NCI-H748 treated with DMSO at 0.1 percent for 48 hours (cell line): ENCODE measurements at regions not wholly inside any gene's neighbourhood (a gene's known extent, or its start where the extent isn't known, plus 50 kb on each side); places are given as distances from the start of the nearest gene placed in this dataset.
"Not testable (repeated sequence)": the region's sequence is repeated elsewhere in the genome, so short reads cannot be mapped to it uniquely, and the experiment has no call there.

ENCODE experiments used
- DNase-seq: peaks from one replicate; lab custom pipeline; 2025; lab: John Stamatoyannopoulos, UW

DNA sequence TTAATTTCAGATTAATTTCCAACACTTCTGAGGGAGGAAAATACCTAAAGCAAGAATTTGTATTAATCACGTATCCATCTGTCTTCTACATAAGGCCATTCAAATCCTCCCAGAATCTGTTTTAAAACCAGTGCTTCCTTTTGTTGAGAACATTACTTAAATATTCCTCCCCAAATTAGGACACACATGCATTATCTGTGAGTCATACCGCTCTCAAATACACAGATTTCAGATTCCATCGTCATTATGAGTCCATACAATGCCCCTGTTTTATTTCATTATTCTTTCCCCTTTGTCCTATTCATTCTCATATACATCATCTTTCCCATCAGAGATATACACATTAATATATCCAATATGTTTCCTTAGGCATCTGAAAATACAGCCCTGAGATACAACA lies 57.3 kb upstream of the PRSS12 start:
- DNase-seq: no peak

DNA sequence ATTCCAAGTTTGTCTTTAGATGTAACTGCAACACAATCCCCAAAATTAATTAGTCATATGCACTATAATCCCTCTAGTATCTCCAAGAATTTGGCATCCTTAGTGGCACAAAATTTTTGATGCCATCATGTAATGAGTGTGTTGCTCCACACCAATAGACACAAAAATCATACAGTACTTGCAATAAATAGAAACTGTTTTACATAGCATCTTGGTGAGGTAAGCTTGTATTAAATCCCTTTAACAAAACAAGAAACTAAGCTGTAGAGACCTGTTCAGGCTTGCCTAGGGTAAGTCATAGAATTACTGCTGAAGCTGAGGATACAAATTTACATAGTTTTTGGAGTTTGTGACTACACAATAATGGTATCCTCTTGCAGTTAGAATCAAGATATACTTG lies 64.5 kb upstream of the PRSS12 start:
- DNase-seq: no peak

DNA sequence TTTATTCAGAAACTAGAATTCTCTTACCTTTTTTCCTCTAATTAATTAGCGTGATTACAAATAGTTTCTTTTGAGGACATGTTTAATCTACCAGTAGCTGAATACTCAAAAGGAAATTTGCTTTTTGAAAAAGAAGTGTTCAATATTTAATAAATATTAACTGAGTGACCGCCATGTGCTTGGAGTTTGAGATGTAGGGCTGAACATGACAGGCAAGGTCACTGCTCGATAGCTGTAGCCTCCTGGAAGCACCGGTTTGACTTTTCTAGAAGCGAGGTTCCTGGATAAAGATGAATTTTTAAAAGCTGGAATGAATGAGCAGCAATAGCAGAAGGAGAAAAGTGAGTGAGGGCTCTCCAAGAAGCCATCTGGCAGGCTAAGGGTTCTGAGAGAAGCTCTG lies 65.0 kb upstream of the PRSS12 start:
- not testable (repeated sequence) for DNase-seq

DNA sequence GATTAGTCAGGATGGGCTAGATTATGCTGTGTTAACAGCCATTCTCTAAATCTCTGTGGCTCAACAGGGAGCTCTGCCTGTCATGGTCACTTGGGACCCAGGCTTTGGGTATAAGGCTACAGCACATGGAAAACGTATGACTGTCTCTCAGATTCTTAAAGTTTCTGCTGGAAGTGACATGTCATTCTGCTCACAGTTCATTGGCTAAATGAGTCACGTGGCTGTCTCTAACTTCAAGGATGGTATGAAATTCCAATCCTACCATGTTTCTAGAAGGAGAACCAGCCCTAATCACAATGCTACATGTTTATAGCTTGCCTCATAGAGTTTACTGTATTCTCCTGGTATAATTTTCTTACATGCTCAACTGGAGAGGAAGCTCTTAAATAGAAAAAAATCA lies 65.6 kb upstream of the PRSS12 start:
- DNase-seq: not testable (repeated sequence)

DNA sequence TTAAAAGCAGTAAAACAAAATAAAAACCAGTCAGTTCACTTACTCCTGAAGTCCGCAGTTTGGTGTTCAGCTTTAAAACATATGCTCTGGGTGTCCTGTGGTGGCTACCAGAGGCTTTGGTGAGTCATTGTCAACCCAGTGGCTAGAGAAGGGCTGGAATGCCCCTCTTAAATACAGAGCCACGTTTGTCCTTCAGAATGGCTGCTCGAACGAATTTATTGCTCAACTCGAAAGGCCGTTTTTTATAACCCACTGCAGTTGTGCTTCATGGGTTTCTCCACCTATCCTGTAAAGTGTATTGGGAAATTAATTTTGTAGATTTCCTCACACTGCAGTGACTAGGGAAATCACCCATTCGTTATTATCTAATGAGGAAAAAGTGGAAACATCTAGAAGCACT lies 66.8 kb upstream of the PRSS12 start:
- DNase-seq: not testable (repeated sequence)

DNA sequence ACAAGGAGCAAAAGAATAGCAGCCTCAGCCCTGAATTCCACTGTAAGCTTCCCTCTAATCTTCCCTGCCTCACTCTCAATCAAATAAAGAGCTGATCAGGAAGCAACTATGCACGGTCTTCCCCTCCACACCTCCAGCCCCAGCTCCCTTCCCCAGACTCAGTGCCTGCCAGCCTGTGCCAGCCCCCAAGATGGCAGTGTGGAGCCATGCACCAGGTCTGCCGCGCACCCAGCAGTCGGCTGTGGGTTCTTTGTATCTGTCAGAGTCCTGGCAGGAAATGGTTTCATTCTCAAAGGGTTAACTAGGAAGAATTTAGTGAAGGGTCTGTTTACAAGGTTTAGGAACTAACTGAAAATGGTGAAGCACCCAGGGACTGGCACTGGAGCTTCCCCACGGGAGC lies 71.3 kb upstream of the PRSS12 start:
- DNase-seq: not testable (repeated sequence)

DNA sequence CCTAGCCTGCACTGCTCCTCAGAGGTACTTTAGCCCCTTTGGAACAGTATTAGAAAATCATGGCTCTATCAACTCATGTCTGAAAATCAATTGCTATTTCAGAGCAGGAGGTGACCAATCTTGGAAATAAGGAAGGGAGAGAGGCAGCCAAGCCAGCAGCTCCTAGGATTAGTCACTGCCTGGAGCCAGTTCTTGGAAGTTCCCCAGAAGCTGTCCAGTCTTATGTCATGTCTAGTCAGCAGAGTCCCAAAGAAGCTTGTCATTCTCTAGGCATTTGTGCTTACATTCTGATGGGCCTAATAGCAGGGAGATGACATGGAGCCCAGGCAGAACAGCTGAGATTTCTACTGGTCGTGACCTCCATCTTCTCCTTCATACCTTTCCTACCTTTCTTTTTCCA lies 76.1 kb upstream of the PRSS12 start:
- DNase-seq: not testable (repeated sequence)

DNA sequence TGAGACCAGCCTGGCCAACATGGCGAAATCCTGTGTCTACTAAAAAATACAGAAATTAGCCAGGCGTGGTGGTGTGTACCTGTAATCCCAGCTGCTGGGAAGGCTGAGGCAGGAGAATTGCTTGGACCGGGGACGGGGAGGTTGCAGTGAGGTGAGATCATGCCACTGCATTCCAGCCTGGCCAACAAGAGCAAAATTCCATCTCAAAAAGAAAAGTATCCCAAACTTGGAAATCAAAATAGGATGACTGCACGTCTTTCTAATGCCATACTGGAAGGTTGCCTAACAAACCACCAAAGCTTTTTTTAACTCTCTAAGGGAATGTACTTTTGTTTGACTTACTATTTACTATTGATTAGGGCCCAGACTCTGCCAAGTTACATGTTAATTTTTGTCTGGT lies 79.6 kb upstream of the PRSS12 start:
- not testable (repeated sequence) for DNase-seq

DNA sequence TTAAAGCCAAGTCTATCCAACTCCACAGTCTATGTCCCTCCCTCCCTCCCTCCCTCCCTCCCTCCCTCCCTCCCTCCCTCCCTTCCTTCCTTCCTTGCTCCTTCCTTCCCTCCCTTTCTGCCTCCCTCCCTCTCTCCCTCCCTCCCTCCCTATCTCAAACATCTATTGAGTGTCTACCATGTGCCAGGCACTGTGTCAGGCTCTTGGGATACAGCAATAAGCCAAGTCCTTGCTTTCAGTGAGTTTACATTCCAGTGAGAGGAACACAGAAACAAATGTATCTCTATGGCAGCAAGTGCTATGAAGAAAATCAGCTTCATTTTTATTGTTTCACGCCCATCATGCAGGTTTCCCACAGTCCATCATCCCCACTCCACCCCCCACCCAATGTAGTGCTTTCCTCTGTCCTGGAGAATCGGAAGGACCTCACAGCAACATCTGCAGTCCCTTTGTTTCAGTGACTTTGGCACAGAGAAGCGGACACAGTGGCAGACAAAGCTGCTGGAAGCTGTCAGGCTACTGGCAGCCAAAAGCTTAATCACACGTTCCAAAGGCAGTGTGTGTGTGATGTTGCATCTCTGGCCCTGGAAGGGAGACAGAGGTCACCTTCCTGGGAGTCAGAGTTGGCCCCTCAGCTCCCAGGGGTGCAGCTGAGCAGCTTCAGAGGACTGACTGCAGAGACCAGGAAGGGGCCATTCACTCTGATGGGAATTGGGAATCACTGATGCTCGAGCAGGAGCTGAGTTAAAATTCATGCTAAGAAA lies 81.0 kb upstream of the PRSS12 start:
- not testable (repeated sequence) for DNase-seq

DNA sequence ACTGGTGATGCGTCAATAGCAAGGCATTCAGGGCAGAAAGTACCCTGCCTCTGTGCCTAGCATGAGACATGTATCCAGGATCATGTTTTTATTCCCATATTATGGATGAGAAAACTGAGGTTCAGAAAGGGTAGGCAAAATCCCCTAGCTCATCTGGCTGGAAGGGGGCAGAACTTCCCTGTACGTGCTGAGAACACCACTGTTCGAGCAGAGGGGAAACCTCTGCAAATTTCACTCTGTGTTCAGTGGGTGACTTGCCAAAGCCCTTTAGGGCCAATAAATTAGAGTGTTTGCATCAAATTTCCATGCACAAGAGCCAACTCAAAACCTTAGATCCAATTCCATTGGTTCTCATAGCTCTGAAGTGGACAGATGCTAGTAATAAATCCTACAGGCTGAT lies 82.6 kb upstream of the PRSS12 start:
- DNase-seq: not testable (repeated sequence)

DNA sequence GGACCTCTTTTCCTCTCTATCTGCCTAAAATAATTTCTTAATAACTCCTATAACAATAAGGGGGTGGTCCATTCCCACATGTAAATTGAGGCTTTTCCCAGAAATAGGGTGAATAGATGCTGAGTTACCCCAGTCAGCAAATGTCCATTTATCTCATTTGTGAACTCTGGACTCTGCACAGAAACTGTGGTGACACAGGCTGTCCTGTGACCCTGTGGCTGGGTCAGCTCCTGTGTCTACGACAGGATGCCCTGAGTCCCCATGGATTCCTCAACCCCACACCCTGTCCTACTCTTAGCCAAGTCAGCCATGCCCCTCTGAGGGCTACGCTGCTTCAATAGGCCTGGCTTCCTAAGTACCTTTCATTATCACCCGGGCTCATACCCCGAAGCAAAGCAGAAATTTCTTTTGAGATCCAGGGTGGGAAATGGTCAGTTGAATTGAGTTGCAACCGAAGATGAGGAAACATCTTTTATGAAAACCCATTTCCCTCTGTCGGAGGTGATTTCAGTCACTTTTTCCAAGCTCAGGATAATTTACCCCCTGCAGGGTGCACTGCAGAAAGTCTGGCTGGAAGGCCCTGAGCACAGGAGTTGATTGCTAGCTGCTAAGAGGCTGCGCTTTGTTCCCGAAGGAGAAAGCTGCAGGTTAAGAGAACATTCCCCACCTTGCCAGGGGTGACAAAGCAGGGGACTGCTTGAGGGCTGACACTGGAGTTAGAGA lies 89.5 kb upstream of the PRSS12 start:
- not testable (repeated sequence) for DNase-seq

DNA sequence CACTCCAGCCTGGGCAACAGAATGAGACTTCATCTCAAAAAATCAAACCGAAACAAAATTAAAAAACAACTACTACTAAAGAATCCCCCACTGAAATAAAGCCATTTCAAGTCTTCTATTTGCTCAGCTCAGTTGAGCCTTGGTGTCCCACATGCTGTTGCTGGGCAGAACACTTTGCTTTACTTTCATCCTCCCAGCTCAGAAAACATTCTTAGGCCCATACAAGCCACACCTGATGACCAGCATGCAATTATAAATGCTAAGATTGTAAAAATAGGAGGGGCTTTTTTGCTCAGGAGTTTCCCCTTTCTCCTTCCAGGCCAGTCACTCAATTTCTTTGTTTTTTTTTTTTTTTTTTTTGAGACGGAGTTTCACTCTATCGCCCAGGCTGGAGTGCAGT lies 94.6 kb upstream of the PRSS12 start:
- DNase-seq: not testable (repeated sequence)

DNA sequence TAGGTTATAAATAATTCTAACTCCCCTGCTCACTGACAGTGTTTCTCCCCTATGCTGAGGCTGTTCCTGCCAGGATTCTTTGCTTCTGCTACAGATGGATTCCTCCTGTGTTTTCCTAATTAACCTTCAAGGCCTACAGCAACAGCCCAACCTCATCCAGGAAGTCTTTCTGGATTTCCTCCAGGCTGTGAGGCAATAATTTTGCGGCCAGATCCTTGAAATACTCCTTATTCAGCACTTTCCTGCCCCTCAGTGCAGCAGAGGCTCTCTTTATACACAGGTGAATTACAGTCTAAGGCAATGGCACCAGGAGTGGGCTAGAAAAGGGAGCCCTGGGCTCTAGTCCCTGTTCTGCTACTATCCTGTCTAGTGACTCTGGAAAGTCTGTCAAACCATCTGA lies 102.1 kb upstream of the PRSS12 start:
- DNase-seq: not testable (repeated sequence)

DNA sequence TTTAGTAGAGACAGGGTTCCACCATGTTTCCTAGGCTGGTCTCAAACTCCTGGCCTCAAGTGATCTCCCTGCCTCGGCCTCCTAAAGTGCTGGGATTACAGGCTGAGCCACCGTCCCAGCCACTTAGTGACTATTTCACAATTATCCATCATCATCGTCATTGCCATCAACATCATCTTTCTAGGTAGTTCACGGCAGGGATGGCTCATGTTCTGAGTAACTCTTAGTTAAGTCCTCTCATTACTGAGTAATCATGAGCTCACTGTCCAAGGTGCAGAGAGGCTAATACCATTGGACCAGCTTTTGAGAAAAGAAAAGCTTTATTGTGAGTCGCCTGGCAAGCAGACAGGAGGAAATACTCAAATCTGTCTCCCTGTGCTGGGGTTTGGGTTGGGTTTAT lies 108.6 kb upstream of the PRSS12 start:
- not testable (repeated sequence) for DNase-seq

DNA sequence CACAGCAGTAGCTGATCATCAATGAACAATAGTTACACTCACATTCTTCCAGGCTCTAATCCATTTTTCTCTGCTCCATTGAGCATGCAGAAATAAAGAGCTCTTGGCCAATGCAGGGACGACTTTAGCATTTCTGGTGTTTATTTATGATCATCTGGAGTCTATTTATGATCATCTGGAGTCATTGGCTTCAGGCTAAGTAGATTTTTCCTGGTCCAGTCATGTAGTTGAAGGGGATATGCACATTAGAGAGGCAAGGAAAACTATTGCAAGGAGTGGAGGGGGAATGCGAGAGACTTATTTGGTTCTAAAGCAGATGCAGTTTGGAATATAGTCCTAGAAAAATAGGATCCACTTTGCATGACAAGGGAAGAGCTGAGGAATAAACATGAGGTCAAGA lies 113.0 kb upstream of the PRSS12 start:
- DNase-seq: not testable (repeated sequence)

DNA sequence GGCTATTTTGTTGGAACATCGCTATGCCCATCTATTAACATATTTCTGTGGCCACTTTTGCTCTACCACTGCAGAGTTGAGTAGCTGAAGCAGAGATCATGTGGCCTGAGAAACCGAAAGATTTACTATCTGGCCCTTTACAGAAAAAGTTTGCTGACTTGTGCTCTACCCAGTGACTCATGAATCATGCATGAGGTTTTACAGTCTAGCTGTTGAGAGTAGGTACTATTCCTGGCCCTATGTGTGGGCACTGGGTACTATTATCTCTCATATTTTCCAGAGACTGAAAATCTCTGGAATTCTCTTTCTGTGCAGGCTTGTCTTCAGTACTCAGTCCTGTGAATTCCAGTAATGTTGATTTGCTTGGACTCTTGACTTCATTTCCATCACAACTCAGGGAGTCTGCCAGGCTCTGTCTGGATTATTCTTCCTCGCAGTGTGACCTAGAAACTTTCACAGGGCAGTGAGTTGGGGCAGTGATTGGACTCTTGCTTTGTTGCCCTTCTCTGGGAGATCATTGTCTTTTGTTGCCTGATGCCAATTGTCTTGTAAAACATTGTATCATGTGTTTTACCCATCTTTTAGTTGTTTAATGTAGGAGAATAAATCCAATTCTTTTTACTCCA lies 121.3 kb upstream of the PRSS12 start:
- DNase-seq: not testable (repeated sequence)

DNA sequence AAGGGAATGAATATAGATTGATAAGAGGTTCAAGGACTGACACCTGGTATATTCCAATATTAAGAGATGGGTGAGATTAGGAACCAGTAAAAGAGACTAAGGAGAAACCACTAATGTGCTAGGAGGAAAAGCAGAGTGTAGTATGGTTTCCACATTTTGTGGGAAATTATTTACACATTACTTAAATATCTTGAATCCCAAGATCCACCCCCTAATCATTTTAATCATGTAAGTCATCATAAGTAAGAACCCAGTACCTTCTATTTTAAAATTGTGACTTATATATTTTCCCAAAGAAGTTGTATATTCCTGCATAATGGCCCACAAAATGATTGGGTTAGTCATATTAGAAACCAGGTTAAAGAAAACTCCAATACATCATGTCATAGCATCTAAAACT lies 122.0 kb upstream of the PRSS12 start:
- DNase-seq: not testable (repeated sequence)

DNA sequence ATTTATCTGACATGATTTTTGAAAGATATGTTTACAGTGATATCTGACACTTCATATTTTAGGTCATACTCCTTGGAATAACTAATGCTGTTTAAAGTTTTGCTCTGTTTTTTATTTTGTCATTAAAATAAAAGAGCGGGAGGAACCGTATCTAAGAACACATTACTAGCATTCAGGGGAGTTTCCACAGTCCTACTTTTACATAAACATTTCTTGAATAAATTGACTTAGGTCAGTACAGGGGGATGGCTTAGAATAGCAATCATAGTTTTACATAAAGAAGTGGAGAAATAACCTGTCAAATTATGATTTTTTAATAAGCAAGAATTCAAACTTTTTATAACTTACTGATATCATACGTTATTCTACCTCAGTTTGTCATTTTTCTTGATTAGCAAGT lies 123.1 kb upstream of the PRSS12 start:
- DNase-seq: not testable (repeated sequence)

DNA sequence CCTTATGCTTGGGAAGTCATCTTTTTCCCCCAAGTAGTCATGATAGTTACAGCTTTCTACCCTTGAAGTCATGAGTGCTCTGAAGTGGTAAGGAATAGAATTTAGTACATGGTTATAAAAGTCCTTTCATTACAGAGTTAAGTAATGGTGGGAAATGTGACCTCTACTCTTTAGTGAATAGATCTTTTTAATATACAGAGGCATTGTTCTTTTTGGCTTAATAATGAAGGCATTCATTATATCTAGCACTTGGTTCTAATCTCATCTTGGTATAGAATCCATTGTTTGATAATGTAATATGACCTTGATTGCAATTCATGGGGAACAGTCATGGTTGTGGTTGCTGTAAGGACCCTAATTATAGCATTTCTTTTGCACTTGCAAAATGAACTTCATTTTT lies 125.0 kb upstream of the PRSS12 start:
- DNase-seq: not testable (repeated sequence)

DNA sequence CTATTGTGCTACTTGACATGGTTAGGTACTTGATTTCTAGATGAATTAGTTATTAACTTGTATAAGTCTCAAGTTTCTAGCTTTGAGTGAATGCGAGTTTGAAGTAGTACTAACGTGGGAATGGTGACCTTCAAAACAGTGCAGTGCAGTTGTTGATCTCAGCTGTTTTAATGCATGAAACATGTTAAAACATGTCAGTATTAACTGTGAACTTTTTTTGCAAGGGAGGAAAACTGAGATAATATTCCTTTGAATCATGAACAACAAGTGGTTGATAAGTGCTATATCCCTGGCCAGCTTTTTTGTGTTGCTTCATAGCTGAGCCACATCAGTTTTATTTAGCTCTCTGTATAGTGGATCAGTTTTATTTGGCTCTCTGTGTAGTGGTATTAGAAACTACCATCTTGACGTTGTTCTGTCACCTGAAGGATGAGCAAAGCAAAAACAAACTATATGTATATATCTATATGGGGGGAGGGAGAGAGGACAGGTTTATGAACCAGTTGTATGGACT lies 133.1 kb upstream of the PRSS12 start:
- DNase-seq: not testable (repeated sequence)

DNA sequence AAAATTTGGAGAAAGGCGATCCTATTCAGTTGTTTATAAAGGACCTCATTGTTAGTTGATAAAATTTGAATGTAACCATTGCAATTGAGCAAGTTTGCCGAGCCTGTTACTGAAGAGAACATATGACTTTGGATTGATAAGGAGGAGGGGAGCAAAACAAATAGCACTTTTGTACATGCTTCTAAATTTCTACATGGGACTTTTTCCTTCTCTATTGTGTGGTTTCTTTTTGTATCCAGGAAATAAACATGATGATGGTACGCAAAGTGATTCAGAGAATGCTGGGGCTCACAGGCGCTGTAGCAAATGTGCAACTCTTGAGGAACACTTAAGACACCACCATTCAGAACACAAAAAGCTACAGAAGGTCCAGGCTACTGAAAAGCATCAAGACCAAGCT lies 140.2 kb upstream of the PRSS12 start:
- not testable (repeated sequence) for DNase-seq

DNA sequence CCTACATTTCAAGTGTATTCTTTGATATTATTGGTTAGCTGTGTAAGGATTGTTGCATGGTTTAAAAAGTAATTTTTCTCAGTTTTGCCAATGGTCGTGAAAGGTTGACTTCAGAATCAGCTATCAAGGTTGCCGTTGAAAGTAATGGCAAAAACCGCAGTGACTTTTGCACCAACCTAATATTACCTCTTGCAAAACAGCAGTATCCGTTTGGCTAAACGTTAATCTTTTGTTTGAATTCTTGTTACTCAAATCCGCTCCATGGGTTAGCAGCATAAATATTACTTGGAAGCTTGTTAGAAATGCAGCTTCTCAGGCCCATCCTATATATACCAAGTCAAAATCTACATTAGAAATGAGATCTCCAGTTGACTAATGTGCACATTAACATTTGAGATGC lies 141.6 kb upstream of the PRSS12 start:
- DNase-seq: not testable (repeated sequence)

DNA sequence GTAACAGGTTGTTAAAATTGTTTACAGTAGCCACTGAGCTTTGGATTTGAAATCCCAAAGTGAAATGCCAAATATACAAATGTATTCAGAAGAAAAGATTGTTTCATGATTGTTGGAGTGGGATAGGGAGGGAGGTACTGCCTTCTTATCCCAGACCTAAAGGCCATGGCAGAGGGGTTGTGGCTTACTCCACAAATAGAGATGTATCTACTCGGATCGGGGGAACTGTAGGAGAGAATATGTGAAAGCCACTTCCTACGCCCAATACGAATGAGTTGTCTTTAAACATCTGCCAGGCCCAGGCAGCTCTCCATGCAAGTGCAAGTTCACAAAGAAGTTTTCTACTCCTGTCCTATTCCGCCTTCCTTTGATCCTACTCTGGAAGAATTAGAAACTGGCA lies 150.2 kb upstream of the PRSS12 start:
- not testable (repeated sequence) for DNase-seq
